Ishikawa (cell line): ENCODE measurements at regions not wholly inside any gene's neighbourhood (a gene's known extent, or its start where the extent isn't known, plus 50 kb on each side); places are given as distances from the start of the nearest gene placed in this dataset.

Source experiments
- CEBPB ChIP-seq: IDR thresholded peaks from 2 replicates; pipeline ENCODE4 v1.6.1; 2012
- CREB1 ChIP-seq: IDR thresholded peaks from 2 replicates; pipeline ENCODE4 v1.6.1; 2012; ENCODE audit warnings: low read depth
- EGR1 ChIP-seq: IDR thresholded peaks from 2 replicates; pipeline ENCODE4 v1.6.1; 2012
- EP300 ChIP-seq: IDR thresholded peaks from 2 replicates; pipeline ENCODE4 v1.6.1; 2012; ENCODE audit warnings: borderline replicate concordance
- FOXM1 ChIP-seq: IDR thresholded peaks from 2 replicates; pipeline ENCODE4 v1.6.1; 2012; ENCODE audit warnings: low read depth, borderline replicate concordance
- NFIC ChIP-seq: IDR thresholded peaks from 2 replicates; pipeline ENCODE4 v1.6.1; 2012
- RAD21 ChIP-seq: IDR thresholded peaks from 2 replicates; pipeline ENCODE4 v1.6.1; 2012; ENCODE audit warnings: low read depth
- TAF1 ChIP-seq: IDR thresholded peaks from 2 replicates; pipeline ENCODE4 v1.6.1; 2012; ENCODE audit warnings: low read depth, mild to moderate bottlenecking
- TCF12 ChIP-seq: IDR thresholded peaks from 2 replicates; pipeline ENCODE4 v1.6.1; 2012; ENCODE audit warnings: low read depth
- TEAD4 ChIP-seq: IDR thresholded peaks from 2 replicates; pipeline ENCODE4 v1.6.1; 2012
- YY1 ChIP-seq: IDR thresholded peaks from 2 replicates; pipeline ENCODE4 v1.6.1; 2012; ENCODE audit warnings: low read depth
- ZBTB7A ChIP-seq: IDR thresholded peaks from 2 replicates; pipeline ENCODE4 v1.6.1; 2012; ENCODE audit warnings: low read depth

DNA sequence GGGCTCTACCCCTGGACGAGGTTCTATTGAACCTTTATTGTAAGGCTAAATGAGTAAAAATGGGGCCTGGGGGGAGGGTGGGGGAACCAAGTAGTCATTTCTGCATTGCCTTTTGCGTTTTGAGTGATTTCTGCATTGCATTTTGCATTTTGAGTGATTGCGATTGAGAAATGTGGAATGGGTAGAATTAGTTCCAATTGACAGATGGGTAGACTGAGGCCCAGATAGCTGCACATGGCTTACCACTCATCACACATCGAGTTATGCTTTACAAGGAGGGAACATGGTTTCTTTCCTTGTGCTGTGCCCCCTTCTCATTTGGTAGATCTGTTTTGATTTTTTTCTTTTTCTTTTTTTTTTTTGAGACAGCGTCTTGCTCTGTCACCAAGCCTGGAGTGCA, 858.7 kb downstream of the TYW1 start:
- TF ChIP-seq YY1 (no peak), RAD21 (no peak), EGR1 (no peak), ZBTB7A (no peak), TAF1 (no peak), FOXM1 (no peak), EP300 (no peak), TEAD4 (no peak), NFIC (no peak), CEBPB (no peak), CREB1 (no peak), TCF12 (no peak)
